ENCODE measurements at regions not wholly inside any gene's neighbourhood (a gene's known extent, or its start where the extent isn't known, plus 50 kb on each side); places are given as distances from the start of the nearest gene placed in this dataset.

DNA sequence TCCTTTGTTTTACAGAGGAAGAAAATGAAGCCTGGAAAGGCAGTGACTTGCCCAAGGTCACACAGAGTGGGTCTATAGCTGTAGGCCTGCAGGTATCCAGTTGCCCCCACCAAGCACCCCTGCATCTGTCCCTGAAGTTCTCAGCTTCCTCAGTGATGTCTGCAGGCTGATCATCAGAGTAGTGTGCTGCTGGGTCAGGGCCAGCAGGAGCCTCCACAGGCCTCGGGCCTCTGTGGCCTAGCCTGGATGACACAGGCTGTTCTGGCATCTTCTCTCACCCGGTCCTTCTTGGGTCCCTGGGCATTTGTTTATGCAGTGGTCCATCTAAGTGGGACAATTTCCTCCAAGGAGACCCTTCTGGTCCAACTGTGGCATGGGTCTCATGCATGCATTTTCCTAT lies 74.8 kb upstream of the E2F8 start:
- TF ChIP-seq, protein P1, sequence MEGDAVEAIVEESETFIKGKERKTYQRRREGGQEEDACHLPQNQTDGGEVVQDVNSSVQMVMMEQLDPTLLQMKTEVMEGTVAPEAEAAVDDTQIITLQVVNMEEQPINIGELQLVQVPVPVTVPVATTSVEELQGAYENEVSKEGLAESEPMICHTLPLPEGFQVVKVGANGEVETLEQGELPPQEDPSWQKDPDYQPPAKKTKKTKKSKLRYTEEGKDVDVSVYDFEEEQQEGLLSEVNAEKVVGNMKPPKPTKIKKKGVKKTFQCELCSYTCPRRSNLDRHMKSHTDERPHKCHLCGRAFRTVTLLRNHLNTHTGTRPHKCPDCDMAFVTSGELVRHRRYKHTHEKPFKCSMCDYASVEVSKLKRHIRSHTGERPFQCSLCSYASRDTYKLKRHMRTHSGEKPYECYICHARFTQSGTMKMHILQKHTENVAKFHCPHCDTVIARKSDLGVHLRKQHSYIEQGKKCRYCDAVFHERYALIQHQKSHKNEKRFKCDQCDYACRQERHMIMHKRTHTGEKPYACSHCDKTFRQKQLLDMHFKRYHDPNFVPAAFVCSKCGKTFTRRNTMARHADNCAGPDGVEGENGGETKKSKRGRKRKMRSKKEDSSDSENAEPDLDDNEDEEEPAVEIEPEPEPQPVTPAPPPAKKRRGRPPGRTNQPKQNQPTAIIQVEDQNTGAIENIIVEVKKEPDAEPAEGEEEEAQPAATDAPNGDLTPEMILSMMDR (IDR thresholded peaks at IDR 0.05; ENCODE audit: poor library complexity) = no peak
- TF ChIP-seq EZH2 (IDR thresholded peaks at IDR 0.05; ENCODE audit: borderline replicate concordance) = no peak
